DOHH2 (cell line): ENCODE measurements at regions not wholly inside any gene's neighbourhood (a gene's known extent, or its start where the extent isn't known, plus 50 kb on each side); places are given as distances from the start of the nearest gene placed in this dataset.

Experiments used
- H3F3A ChIP-seq: fragments of 200-600 bp; sonication (generic), shearing (Covaris generic); 2 replicates; pipeline ENCODE4 v1.6.0; 2016; ENCODE audit warnings: antibody characterized with exemption, mild to moderate bottlenecking; ENCODE audit not compliant: control insufficient read depth, insufficient read depth
- H3K27ac ChIP-seq: fragments of 200-600 bp; sonication (generic); 2 replicates; pipeline ENCODE4 v1.5.1; 2014; ENCODE audit warnings: low read depth, mild to moderate bottlenecking, low read length, moderate library complexity
- H3K27me3 ChIP-seq: fragments of 200-600 bp; sonication (generic); 2 replicates; pipeline ENCODE4 v1.6.1; 2014; ENCODE audit warnings: mild to moderate bottlenecking, low read length, mixed read lengths; ENCODE audit not compliant: control insufficient read depth
- H3K36me3 ChIP-seq: fragments of 200-600 bp; sonication (generic); 2 replicates; pipeline ENCODE4 v1.6.1; 2014; ENCODE audit warnings: mild to moderate bottlenecking, low read length, moderate library complexity, mixed read lengths; ENCODE audit not compliant: control insufficient read depth
- H3K4me1 ChIP-seq: fragments of 200-600 bp; sonication (generic); 2 replicates; pipeline ENCODE4 v1.6.1; 2014; ENCODE audit warnings: mild to moderate bottlenecking, low read length, mixed read lengths; ENCODE audit not compliant: control insufficient read depth
- H3K4me2 ChIP-seq: fragments of 200-600 bp; sonication (generic); 2 replicates; pipeline ENCODE4 v1.6.0; 2014; ENCODE audit warnings: mild to moderate bottlenecking, low read length, moderate library complexity
- H3K4me3 ChIP-seq: fragments of 200-600 bp; sonication (generic); 2 replicates; pipeline ENCODE4 v1.5.1; 2014; ENCODE audit warnings: mild to moderate bottlenecking, low read length, mixed read lengths
- H3K79me2 ChIP-seq: fragments of 200-600 bp; sonication (generic); 2 replicates; pipeline ENCODE4 v1.6.1; 2014; ENCODE audit warnings: mild to moderate bottlenecking, low read length, mixed read lengths; ENCODE audit not compliant: control insufficient read depth
- H3K9me2 ChIP-seq: fragments of 200-600 bp; sonication (generic); replicated peaks from 2 replicates; pipeline ENCODE4 v1.6.1; 2014; ENCODE audit warnings: mild to moderate bottlenecking, low read length, mixed read lengths; ENCODE audit not compliant: control insufficient read depth
- H3K9me3 ChIP-seq: fragments of 200-600 bp; sonication (generic); 2 replicates; pipeline ENCODE4 v1.6.1; 2014; ENCODE audit warnings: antibody characterized with exemption, low read length, mixed read lengths; ENCODE audit not compliant: control insufficient read depth, insufficient read depth
- H4K20me1 ChIP-seq: fragments of 200-600 bp; sonication (generic); 2 replicates; pipeline ENCODE4 v1.6.0; 2014; ENCODE audit warnings: low read depth, mild to moderate bottlenecking, antibody characterized with exemption, low read length, moderate library complexity; ENCODE audit not compliant: control insufficient read depth, insufficient read depth
- CTCF ChIP-seq: fragments of 200-600 bp; sonication (generic); IDR thresholded peaks from one replicate; pipeline ENCODE4 v1.5.1; 2014; ENCODE audit warnings: antibody characterized with exemption, mild to moderate bottlenecking, low read depth, low read length; ENCODE audit not compliant: poor library complexity, severe bottlenecking
- EZH2phosphoT487 ChIP-seq: fragments of 200-600 bp; sonication (generic); IDR thresholded peaks from 2 replicates; pipeline ENCODE4 v1.6.1; 2017; ENCODE audit warnings: borderline replicate concordance, mild to moderate bottlenecking, antibody characterized with exemption, low read length, moderate library complexity, mixed read lengths

GRCh38 chr11:119533921-119534736, 111.2 kb upstream of the THY1 start:
- H3K4me2 ChIP-seq = no peak overlapping the region

GRCh38 chr11:119533462-119533861, 110.5 kb upstream of the THY1 start:
- Histone ChIP-seq H4K20me1 (peaks cover 3% of the 10 kb centered on the region; the same call in 1 of the 2 replicates), H3K79me2 (no peaks in the 10 kb centered on the region), H3K4me3 (no peak overlapping the region), H3K36me3 (no peaks in the 10 kb centered on the region), H3K4me1 (peaks cover 4% of the 10 kb centered on the region), H3K27me3 (peaks cover 18% of the 10 kb centered on the region), H3F3A (no peaks in the 10 kb centered on the region), H3K27ac (no peak overlapping the region), H3K9me3 (no peaks in the 10 kb centered on the region), H3K9me2 (no peaks in the 10 kb centered on the region), H3K4me2 (no peak overlapping the region)
- TF ChIP-seq CTCF = no peak
- no peak for TF ChIP-seq EZH2phosphoT487

More at GRCh38 chr11:119533921-119534736, 111.2 kb upstream of the THY1 start:
- H3K79me2 ChIP-seq = no peaks in the 10 kb centered on the region
- H3K4me3 ChIP-seq = no peak overlapping the region
- H4K20me1 ChIP-seq = peaks cover 3% of the 10 kb centered on the region; the same call in 1 of the 2 replicates
- no peaks in the 10 kb centered on the region for H3F3A ChIP-seq
- H3K27me3 ChIP-seq = peaks cover 18% of the 10 kb centered on the region
- H3K36me3 ChIP-seq = no peaks in the 10 kb centered on the region
- peaks cover 4% of the 10 kb centered on the region for H3K4me1 ChIP-seq
- TF ChIP-seq CTCF = peak; percentile 100
- no peak for TF ChIP-seq EZH2phosphoT487
- H3K9me3 ChIP-seq = no peaks in the 10 kb centered on the region
- H3K9me2 ChIP-seq = no peaks in the 10 kb centered on the region
- H3K27ac ChIP-seq = no peak overlapping the region

- no peak overlapping the region for H3K4me2 ChIP-seq
- H3K27me3 ChIP-seq = peaks cover 18% of the 10 kb centered on the region
Observed at GRCh38 chr11:119532551-119532950, 109.6 kb upstream of the THY1 start.

More at GRCh38 chr11:119532551-119532950, 109.6 kb upstream of the THY1 start:
- Histone ChIP-seq H4K20me1 (peaks cover 3% of the 10 kb centered on the region; the same call in 1 of the 2 replicates), H3F3A (no peaks in the 10 kb centered on the region), H3K9me2 (no peaks in the 10 kb centered on the region), H3K4me1 (peaks cover 4% of the 10 kb centered on the region), H3K9me3 (no peaks in the 10 kb centered on the region), H3K79me2 (no peaks in the 10 kb centered on the region), H3K36me3 (no peaks in the 10 kb centered on the region), H3K4me3 (no peak overlapping the region), H3K27ac (no peak overlapping the region)
- TF ChIP-seq EZH2phosphoT487 = no peak
- TF ChIP-seq CTCF = no peak
